CD4-positive, alpha-beta T cell treated with Interleukin-4 for 4 hours (primary cell): ENCODE measurements at regions not wholly inside any gene's neighbourhood (a gene's known extent, or its start where the extent isn't known, plus 50 kb on each side); places are given as distances from the start of the nearest gene placed in this dataset.

Experiments used
- DNase-seq: peaks from one replicate; pipeline ENCODE4 v3.0.0-alpha.2; 2020

DNA sequence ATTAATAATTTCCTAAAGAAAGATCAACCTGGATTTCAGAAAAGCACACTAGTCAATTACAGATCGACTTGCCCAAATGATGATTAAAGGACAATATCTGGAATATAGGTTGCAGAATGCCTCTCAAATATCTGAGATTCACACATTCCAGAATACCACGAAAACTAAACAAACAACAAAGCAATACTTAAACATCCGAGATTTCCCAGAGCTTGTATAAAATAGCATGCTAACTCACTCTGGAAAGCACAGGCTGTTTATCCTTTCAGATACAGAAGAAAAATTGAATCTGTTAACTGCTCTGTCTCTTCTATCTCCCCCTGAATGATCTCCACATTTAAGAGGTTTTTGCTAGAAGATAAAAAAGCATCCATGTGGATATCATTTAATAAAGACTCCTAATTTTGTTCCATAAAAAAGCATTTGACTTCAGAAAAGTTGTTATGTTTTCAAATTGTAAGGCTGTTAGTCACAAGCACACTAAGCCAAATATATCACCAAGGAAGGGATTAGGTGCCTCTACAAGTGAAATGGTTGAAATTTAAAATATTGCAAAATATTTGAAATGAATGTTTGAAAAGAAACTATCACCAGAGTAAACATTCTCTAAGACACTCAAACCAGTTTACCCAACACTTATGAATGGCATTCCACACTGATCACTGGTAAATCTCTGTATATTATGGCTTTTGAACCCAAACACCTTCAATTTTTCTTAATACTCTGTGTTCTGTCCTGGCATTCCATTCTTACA is 865.1 kb upstream of the ADAMTS5 start:
- DNase-seq: no peak

DNA sequence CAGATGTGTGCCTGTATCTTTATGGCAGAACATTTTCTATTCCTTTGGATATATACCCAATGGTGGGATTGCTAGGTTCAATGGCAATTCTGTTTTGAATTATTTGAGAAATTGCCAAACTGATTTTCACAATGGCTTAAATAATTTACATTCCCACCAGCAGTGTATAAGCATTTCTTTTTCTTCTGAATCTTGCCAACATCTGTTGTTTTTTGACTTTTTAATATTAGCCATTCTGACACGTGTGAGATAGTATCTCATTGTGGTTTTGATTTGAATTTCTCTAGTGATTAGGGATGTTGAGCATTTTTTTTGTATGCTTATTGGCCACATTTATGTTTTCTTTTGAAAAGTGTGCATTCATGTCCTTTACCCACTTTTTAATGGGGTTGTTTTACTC is 864.3 kb upstream of the ADAMTS5 start:
- no peak for DNase-seq

DNA sequence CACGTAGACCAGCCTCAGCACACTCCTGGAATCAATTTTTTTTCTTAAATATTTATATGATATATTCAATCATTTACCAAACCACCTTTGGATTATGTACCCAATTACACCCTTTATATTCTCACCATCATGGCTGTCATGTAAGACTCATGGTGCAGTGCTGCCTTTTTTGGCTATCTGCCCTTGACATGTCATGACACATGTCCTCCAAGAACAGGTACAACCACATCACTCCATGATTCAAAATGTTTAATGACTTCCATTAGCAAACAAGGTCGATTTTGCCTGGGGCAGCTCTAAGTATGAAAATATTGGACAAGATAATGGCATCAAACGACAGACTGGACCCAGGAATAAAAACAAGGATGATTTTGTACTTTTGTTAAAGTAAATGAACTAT is 861.1 kb upstream of the ADAMTS5 start:
- DNase-seq: no peak

DNA sequence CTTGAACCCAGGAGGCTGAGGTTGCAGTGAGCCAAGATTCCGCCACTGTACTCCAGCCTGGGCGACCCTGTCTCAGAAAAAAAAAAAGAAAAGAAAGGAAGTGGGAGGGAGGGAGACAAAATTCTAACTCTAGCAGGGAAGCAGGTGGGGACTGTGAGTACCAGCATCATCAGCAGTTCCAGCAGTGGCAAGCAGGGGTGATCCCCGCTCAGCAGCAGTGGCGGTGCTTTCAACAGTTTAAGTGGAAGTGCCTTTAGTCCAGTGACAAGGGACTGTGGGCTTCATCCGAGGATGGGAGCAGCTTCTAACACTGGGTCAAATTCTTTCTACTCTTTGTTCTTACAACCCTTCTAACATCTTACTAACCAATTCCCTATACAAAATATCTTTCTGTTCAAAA is 858.1 kb upstream of the ADAMTS5 start:
- DNase-seq: no peak

DNA sequence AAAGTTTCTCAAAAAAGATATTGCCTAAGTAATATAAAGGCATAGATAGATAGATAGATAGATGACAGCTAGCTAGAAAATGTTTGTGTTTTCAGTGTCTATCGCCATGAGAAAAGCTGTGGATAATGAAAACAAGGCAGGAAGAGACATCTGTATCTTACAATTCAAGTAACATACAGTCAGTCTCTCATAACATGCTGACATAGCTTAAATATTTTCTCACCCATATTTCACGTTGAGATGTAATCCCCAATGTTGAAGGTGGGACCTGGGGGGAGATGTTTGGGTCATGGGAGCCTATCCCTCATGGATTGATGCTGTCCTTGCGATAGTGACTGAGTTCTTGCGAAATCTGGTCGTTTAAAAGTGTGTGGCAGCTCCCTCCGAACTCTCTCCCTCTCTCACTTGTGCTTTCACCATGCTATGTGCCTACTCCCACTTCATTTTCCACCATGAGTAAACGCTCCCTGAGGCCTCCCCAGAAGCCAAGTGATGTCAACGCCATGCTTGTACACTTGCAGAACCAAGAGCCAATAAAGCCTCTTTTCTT is 856.8 kb upstream of the ADAMTS5 start:
- DNase-seq: no peak

DNA sequence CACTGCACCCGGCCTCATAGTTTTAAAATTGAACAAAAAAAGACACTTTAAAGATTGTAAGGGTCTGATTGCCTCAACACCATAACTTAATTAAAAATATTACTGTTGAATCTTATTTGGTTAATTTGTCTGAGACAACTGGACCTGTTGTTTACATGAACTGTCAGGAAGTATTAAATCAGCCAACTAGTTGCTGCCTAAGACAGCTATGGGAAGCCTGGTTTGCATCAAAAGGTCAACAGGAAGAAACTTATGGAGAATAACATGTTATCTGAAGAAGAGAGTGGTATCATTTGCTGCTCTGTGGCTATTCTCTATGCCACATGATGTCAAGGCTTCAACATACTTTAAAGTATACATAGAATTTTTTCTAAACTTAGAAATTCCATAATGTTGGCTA is 853.5 kb upstream of the ADAMTS5 start:
- no peak for DNase-seq

DNA sequence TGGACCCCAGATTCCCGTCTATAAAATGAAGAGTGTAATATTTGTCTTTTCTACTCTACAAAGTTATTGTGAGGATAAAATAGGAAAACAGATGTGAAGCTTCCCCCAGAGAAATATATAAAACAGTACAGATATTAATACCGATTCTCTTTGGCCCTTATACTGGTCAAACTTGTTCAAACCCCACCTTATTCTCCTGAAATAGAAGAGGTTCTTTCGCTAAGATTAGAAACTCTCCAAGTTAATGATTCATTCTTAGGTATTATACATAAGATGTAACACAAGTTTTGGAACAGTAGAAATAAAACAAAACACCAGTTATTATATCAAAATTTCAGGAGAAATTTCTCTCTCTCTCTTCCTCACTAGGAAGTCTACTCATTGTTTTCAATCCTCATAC is 852.4 kb upstream of the ADAMTS5 start:
- DNase-seq: no peak

DNA sequence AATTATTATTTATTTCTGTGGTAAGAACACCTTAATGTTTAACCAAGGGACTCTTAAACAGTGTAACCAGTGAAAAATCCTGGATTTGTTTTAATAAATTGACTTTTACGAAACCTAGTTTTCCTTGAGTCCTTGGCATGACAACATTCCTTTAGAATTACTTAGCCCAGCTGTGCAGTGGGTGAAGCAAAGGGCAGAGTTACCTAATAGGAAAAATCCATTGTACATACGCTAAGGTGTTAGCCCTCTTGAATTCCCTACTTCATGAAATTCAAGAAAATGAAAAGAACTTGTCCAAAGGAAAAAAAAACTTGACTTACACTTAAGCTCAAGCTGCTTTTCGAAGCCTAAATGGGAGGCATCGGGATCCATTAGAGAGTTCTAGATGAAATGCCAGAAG is 852.0 kb upstream of the ADAMTS5 start:
- DNase-seq: no peak

DNA sequence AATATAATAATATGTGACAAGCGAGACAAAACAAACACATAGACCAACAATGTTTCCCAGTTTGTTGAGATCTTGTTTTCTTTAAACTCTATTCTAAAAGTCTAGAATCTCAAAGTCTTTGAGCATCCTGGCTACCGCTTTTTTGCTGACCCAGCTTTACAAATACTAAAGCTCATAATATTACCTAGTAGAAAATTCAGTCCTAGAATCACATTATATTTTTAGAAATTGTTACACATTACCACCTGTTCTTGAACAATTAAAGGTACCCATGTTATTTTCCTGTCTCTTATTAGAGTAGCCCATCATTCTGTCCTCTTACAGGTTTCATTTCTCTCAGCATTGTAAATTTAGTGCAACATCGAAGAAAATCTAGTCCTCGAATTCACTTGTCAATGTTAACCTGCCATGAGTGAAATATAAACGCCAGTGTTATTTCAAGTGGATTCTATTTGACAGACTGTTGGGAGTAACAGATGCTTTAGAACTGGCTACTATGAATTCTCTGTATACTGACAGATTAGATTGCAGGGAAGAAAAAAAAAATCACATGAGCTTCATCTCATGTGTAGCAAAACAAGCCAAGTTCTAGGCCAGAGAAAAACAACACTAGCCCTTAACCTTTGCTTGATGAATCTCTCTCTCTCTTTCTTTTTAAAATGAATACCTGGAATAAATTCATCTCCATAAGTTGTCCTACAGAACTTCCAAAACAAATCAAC is 851.2 kb upstream of the ADAMTS5 start:
- no peak for DNase-seq

DNA sequence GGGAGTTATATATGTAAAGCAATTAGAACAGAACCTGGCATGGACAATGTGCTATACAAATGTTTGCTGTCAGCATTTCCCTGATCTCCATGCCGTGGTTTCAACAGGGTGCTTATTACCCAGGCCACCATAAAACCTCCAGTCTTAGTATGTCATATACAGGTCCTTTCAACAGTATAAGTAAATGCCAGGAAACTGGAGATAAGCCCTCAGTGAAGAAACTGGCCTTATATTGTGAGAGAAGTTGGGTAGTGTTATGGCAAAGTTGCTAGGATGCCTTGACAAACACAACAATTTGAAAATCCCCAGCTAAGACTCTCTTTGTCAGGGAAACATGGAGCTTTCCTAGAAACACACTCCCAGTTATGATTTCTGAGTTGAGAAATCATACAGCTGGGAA is 850.2 kb upstream of the ADAMTS5 start:
- no peak for DNase-seq

DNA sequence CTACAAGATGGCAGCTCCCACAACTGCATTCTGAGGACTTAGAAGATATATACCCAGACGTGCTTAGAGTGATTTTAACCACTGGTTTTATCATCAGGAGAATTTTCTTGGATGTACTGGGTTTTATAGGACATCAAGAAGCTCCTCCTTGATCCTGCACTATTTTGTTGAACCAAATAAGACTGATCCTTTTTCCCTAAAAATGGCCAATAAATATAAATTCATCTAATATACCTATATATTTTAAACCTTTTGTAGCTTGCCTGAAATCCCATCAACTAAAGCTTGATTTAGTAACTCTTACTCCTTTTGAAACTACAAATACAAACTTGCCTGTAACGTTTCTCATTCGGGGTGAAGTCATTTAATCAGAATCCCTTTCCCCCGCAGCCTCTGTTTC is 849.4 kb upstream of the ADAMTS5 start:
- no peak for DNase-seq

DNA sequence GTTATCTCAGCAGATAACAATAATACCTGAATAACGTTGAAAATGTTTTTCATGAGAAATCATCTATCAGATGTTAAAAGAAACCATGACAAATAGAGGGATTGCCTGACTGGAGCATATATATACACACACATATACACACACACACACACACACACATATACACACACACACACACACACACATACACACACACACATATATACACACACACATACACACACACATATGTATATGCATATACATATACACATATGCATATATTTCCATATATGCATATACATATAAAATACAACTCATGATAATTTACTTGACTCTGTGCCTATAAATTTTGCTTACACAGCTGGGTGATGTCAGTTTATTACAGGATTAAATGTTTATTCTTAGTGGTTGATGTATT is 847.3 kb upstream of the ADAMTS5 start:
- DNase-seq: no peak

DNA sequence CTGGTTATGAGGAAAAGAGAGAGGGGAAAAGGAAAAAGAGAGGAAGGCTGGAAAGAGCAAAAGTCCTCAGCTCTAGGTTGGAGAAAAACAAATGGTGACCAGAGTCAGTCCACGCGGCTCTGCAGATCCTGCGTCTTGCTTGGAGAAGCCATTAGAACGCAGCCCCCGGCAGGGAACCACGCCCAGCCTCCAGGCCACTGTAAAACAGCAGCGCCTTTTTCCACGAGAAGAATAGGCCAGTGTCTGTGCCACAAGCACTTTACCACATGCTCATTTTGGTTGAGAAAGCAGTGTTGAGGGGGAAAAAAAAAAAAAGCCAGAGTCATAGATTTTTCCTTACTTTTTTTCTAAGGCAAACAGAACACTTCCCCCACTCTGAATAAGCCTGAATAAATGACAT is 846.9 kb upstream of the ADAMTS5 start:
- DNase-seq: no peak

DNA sequence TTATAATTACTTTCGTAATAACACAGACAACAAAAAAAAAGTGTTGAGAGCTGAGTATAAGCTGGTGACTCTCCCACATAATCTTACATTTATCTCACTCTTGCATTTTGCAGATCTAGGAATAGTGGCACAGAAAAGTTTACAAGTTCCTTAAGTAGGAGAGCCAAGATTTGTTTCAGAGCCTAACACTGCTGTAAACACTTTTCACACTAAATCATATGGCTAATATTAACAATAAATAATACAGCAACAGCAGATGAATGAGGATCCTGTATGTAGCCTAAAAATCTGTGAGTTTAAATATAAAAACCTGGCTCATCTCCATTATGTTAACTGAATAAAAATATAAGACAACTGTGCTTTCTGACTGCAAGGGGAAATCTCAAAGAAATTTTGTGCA is 846.5 kb upstream of the ADAMTS5 start:
- no peak for DNase-seq

DNA sequence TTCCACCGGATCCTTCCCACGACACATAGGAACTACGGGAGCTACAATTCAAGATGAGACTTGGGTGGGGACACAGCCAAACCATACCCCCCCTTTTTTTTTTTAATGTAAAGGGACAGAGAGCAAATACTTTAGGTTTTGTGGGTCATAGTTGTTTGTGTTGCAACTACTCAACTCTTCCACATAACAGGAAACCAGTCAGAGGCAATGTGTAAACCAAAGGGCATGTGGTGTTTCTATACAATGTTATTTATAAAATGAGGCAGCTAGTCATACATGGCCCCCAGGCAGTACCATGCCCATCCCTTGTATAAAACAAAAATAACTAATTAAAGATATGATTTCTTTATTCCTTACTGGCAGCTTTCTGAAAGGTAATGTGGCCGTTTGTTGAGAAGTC is 845.4 kb upstream of the ADAMTS5 start:
- no peak for DNase-seq

DNA sequence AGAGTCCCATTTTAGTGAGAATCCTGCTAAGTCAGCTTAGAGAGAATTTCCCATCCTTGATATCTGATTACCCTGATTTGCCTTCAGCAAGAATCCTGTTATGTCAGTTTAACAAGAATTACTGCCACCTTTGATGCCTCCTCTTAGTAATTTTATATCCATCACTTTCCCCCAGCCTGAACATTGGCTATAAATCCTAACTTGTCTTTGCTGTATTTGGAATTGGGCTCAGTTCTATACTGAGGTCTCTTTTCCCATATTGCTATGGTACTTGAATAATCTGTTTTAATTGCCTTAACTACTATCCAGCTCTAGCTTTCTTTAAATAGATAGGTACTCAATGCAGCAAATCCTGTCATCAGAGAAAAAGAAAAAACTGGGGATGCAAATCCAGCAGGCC is 842.0 kb upstream of the ADAMTS5 start:
- no peak for DNase-seq

DNA sequence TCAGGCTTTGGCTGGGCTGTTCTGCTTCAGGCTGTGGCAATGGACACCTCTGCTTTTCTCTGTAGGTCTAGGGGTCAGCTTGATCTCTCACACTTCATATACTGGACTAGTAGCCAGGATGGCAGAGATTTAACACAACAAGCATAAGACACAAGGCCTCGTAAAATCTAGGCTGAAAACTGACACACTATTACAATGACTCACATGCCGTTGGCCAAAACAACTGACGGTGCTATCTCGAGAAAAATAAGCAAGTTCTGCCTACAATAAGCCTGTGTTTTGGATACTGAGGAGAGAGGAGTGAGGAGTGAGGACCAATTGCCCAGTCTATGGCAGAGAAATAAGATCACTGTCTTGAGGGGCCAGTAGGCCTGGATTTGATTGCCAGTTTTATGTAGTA is 840.7 kb upstream of the ADAMTS5 start:
- no peak for DNase-seq

DNA sequence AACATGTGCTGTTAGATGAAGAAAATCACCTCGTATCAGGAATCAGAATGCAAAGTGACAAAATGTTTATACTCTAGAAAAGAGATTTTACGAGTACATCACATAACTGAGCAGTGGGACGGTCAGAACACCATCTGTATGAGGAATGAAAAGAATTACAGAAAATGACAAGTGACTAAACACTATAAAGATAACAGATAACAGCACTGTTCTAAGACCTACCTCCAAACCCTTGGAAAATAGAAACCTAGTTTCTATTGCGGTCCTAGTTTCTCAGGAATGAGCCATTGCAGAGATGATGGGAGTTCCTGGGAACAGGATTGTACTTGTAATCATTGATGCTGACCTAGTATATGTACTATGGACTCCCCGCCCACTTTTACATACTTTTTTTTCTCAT is 839.4 kb upstream of the ADAMTS5 start:
- DNase-seq: no peak

DNA sequence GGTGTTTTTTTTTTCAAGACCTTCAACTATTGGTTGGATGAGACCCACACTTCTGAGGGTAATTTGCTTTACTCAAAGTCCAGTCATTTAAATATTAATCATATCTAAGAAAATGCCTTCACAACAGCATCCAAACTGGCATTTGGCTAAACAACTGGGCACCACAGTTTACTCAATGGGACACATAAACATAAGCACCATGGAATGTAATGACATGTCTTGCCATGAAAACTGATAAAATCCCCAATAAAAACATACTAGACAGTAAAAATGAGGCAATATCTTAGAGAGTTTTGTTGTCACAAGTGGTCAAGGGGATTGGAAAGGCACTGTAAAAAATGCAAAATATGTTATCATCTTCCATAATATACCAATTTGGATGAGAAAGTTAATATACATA is 838.8 kb upstream of the ADAMTS5 start:
- no peak for DNase-seq

DNA sequence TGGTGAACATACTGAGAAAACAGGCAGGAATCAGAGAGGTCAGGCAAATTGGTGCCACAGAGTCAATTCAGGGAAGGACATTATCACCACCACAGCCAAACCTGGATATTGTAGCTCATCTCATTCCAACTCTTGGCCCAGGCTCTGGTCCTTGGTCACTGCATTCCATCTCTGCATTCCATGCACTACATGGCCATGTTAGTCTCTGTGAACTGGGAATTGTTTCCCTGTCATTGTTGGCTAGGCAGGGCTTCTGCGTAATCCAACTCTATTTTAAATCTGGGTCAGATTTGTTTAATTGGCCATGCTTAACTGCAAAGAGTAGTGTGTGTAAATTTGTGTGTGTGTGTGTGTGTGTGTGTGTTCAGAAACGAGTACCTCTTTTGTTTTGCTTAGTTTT is 837.6 kb upstream of the ADAMTS5 start:
- DNase-seq: no peak

DNA sequence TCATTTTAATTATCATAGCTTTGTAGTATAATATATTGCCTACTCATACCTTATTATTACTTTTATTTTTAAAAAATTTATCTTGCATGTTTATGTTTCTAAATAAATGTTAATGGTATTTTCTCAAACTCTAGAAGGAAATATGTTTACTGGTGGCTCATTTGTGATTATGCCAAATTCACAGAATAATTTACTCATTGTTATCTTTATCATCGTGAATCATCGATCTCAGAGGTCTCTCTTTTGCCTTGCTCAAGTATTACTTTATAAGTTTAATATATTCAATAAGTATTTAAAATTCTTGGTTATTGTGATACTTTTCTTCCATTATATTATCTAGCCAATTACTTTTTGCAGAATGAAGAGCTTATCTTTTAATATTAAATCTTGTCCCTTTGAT is 836.7 kb upstream of the ADAMTS5 start:
- DNase-seq: no peak

DNA sequence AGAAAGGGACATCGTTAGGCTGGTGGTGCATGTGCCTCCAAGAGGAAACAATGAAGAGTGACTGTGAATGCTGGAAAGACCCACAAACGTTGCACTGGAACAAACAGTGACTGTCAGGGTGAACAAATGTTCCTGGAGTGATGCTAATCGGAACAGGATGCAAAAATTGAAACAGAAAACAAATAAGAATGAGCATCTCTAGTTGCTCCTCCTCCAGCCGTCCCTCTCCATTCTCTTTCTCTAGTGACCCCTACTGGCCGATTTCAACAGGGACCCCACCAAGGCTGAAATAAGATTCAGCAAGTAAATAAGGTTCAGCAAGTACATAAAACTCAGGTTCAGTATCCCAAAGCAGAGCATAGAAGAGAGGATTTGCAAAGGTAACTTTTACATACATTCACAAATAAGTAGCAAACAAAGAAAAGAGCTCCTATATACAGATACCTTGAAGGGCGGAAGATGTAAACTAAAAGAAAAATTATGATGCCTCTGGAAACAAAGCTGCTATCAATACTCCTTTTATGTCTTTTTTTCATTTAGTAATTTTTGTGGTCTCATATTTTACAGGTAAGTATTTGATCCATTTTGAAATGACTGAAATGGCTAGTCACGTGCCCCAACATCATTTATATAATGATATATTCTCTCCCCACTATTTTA is 836.1 kb upstream of the ADAMTS5 start:
- DNase-seq: no peak

DNA sequence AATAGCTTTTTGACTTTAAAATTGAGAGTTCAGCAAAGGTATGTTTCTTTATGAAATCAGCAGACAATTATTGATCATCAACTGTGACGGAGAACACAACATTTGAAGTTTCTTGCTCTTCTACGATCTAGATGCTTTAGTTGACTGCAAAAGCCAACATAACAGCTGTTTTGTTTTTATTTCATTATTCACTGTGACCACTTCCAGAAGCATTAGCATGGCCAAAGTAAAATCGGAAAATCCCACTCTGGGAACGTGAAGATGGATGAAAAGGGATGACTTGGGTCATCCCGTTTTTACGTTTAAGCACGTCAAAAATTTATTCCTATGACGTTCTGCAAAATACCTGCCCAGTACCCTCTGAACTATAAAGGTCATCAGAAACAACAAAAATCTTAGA is 833.0 kb upstream of the ADAMTS5 start:
- no peak for DNase-seq

DNA sequence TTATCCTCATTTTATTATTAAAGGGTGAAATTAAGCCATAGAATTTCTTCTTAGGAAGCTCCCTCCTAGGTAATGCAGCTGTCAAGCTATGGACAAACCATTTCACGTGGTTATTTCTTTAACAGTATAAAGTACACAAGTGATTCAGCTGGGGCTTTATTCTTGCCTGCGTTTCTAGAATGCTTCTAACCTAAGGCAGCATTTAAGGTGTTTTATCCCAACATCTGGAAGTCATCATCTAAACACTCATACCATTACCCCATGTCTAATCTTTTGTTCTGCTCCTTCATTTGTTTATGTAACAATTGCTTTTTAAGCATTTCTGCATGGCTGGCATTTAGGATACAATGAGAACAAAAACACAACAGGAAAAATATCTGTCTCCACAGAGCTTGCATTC is 829.2 kb upstream of the ADAMTS5 start:
- DNase-seq: no peak
